ENCODE measurements at regions not wholly inside any gene's neighbourhood (a gene's known extent, or its start where the extent isn't known, plus 50 kb on each side); places are given as distances from the start of the nearest gene placed in this dataset.

DNA sequence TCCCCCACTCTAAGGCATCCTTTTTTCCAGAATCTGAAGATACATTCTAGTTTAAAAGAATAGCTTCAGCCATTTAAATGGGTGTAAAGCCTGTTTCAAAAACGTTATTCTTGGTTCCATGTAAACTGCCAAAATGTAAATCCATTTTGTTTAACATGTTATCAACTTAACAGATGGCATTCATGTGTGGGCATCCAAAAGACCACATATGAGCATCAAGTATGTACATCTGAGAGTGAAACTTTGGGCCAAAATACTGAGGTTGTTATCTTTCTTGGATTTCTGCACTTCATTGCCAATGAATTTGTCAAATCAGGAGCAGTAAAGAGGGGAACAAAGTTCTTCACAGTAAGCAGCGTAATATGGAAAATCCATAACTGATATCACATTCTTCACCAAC lies 395.4 kb downstream of the ZNF804A start:
- Histone ChIP-seq H3K36me3 (ENCODE audit: control insufficient read depth in 2 of 2, extremely low read depth in 1 of 2, insufficient read depth in 2 of 2, low read length in 2 of 2) (no peaks in the 10 kb centered on the region), H3K27me3 (ENCODE audit: control insufficient read depth in 2 of 2, insufficient read depth in 2 of 2, low read length in 2 of 2) (no peaks in the 10 kb centered on the region), H3K9me1 (replicated peaks; ENCODE audit: control insufficient read depth, extremely low read depth, insufficient read depth, low read length) (no peaks in the 10 kb centered on the region), H3K79me2 (ENCODE audit: control insufficient read depth, insufficient read depth, low read length) (no peaks in the 10 kb centered on the region), H3K4me2 (ENCODE audit: insufficient read depth, low read length) (no peak overlapping the region), H4K20me1 (replicated peaks; ENCODE audit: control insufficient read depth, extremely low read depth, insufficient read depth, low read length) (no peaks in the 10 kb centered on the region), H3K27ac (ENCODE audit: insufficient read depth, low read depth, low read length) (no peak overlapping the region), H2AFZ (ENCODE audit: low read depth, low read length) (no peak overlapping the region), H3K4me3 (replicated peaks in 1 of 3; ENCODE audit: insufficient read depth in 1 of 3, low read depth in 1 of 3, low read length in 3 of 3) (no peak overlapping the region), H3K9me3 (replicated peaks; ENCODE audit: control insufficient read depth, insufficient read depth, low read length) (no peaks in the 10 kb centered on the region), H3K9ac (replicated peaks; ENCODE audit: extremely low read depth, insufficient read depth, low read length) (no peak overlapping the region), H3K4me1 (ENCODE audit: control insufficient read depth, extremely low read depth, insufficient read depth, low read length) (no peaks in the 10 kb centered on the region)
- DNase-seq (ENCODE audit: low read depth, low spot score) (no peak), FAIRE-seq (no peak)
- ChIA-PET POLR2A (no interaction called here), CTCF (interaction anchor here (1.7 kb wide), 1 partner anchor 11 kb away, joined by 3 read pairs; no protein-coding TSS in a partner anchor)
- dilution Hi-C loops (cut with MboI; ENCODE audit: extremely low pct_ligation_motif_present, low sequenced_read_pairs), result no loop called here
- TF ChIP-seq JUN (IDR thresholded peaks at IDR 0.05; ENCODE audit: borderline replicate concordance, insufficient read depth, insufficient read length, low read depth) (no peak), POLR2AphosphoS5 (IDR thresholded peaks at IDR 0.05; ENCODE audit: insufficient read depth, low read depth, low read length) (no peak), MYC (IDR thresholded peaks at IDR 0.05; ENCODE audit: low read depth, low read length) (no peak), POLR2A (IDR thresholded peaks at IDR 0.05; ENCODE audit: low read depth, low read length) (no peak), EZH2 (IDR thresholded peaks at IDR 0.05; ENCODE audit: borderline replicate concordance, low read depth, low read length, severe bottlenecking) (no peak), FOS (IDR thresholded peaks at IDR 0.05; ENCODE audit: borderline replicate concordance, insufficient read depth, low read length) (no peak), GATA2 (IDR thresholded peaks at IDR 0.05; ENCODE audit: insufficient read depth, insufficient read length, low read depth, low read length) (no peak)
- TF ChIP-seq, protein P1, sequence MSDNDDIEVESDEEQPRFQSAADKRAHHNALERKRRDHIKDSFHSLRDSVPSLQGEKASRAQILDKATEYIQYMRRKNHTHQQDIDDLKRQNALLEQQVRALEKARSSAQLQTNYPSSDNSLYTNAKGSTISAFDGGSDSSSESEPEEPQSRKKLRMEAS (IDR thresholded peaks at IDR 0.05; ENCODE audit: insufficient read depth, insufficient read length), result no peak
- TF ChIP-seq, protein P2, sequence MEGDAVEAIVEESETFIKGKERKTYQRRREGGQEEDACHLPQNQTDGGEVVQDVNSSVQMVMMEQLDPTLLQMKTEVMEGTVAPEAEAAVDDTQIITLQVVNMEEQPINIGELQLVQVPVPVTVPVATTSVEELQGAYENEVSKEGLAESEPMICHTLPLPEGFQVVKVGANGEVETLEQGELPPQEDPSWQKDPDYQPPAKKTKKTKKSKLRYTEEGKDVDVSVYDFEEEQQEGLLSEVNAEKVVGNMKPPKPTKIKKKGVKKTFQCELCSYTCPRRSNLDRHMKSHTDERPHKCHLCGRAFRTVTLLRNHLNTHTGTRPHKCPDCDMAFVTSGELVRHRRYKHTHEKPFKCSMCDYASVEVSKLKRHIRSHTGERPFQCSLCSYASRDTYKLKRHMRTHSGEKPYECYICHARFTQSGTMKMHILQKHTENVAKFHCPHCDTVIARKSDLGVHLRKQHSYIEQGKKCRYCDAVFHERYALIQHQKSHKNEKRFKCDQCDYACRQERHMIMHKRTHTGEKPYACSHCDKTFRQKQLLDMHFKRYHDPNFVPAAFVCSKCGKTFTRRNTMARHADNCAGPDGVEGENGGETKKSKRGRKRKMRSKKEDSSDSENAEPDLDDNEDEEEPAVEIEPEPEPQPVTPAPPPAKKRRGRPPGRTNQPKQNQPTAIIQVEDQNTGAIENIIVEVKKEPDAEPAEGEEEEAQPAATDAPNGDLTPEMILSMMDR (IDR thresholded peaks at IDR 0.05; ENCODE audit: extremely low read depth in 1 of 2, insufficient read depth in 1 of 2, low read depth in 1 of 2, low read length in 2 of 2), result no peak
- intact Hi-C loops (cut with micrococcal nuclease), result no loop called here
- no TSS peak for BruUV-seq (replicated peaks)

Data from endothelial cell of umbilical vein (primary cell).